Thyroid gland (tissue), 4 donors: ENCODE measurements at regions not wholly inside any gene's neighbourhood (a gene's known extent, or its start where the extent isn't known, plus 50 kb on each side); places are given as distances from the start of the nearest gene placed in this dataset.

Experiments
- POLR2A ChIP-seq, 2 donors: fragments of 450-650 bp; IDR thresholded peaks; one replicate each; pipeline ENCODE4 v1.6.1; 2017; ENCODE audit warnings: antibody characterized with exemption in 2 of 2, mild to moderate bottlenecking in 2 of 2, moderate library complexity in 1 of 2
- TF ChIP-seq, protein P1 (sequence below), 6 experiments: fragments of 200-600 bp in 3 of 6; fragments of 450-650 bp in 3 of 6; sonication (generic) in 3 of 6; IDR thresholded peaks; one replicate each; pipeline ENCODE4 v1.5.1; 2016 to 2019; ENCODE audit warnings: antibody characterized with exemption in 6 of 6, mild to moderate bottlenecking in 2 of 6, inconsistent platforms in 1 of 6, moderate library complexity in 1 of 6

DNA sequence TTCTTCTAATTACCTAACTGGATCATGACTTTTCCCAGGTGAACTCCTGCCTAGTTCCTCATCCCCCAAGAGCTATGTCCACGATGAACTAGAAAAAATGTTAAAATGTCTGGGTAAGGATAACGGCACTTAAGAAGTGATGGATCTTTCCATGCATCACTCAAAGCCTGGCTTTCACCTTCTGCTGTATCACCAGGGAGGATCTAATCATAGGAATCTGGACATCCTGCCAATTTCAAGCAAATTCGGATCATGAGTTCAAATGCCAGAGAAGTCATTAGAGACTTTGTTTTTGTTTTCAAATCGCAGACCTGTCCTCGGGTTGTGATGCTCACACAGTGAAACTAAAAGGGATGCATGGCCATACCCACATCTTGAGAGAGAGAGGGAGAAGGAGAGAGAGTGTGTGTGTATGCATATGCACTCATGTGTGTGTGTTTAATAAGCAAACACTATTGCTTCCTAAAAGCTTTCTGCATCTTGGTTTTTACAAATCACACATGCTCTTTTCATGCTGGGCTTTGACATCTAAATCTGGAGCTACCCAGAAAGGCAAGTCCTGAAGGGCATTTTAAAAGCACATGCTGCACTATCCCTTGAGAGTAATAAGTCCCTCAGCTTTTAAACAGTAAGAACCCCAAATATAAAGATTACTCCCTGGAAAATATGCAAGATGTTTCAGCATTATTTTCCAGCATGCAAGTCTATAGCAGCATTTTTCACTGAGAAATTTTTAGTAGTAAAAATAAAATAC lies 524.6 kb upstream of the NOX3 start:
- TF ChIP-seq, protein P1, sequence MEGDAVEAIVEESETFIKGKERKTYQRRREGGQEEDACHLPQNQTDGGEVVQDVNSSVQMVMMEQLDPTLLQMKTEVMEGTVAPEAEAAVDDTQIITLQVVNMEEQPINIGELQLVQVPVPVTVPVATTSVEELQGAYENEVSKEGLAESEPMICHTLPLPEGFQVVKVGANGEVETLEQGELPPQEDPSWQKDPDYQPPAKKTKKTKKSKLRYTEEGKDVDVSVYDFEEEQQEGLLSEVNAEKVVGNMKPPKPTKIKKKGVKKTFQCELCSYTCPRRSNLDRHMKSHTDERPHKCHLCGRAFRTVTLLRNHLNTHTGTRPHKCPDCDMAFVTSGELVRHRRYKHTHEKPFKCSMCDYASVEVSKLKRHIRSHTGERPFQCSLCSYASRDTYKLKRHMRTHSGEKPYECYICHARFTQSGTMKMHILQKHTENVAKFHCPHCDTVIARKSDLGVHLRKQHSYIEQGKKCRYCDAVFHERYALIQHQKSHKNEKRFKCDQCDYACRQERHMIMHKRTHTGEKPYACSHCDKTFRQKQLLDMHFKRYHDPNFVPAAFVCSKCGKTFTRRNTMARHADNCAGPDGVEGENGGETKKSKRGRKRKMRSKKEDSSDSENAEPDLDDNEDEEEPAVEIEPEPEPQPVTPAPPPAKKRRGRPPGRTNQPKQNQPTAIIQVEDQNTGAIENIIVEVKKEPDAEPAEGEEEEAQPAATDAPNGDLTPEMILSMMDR (IDR thresholded peaks at IDR 0.05), result no peak
- TF ChIP-seq POLR2A (IDR thresholded peaks at IDR 0.05), result no peak
